Prostate gland (tissue), 2 donors: ENCODE measurements at regions not wholly inside any gene's neighbourhood (a gene's known extent, or its start where the extent isn't known, plus 50 kb on each side); places are given as distances from the start of the nearest gene placed in this dataset.

Experiments used
- DNase-seq: peaks from one replicate; pipeline ENCODE4 v3.0.0-alpha.2; 2019; ENCODE audit warnings: low spot score
- H3K27ac ChIP-seq, 2 donors: fragments of 200-600 bp; sonication (generic); 2 replicates each; pipeline ENCODE4 v1.5.1; 2017 to 2019
- H3K27me3 ChIP-seq: fragments of 200-600 bp; sonication (generic); replicated peaks from 2 replicates; pipeline ENCODE4 v1.5.1; 2019; ENCODE audit not compliant: insufficient read depth
- H3K36me3 ChIP-seq, 2 donors: fragments of 200-600 bp; sonication (generic); 1 replicate in 1 of 2; 2 replicates in 1 of 2; pipeline versions ENCODE4 v1.5.1 to v1.8.1; 2017 to 2019
- H3K4me1 ChIP-seq: fragments of 200-600 bp; sonication (generic); replicated peaks from 2 replicates; pipeline ENCODE4 v1.5.1; 2019
- H3K4me3 ChIP-seq, 2 donors: fragments of 200-600 bp; sonication (generic); 2 replicates each; pipeline ENCODE4 v1.5.1; 2017 to 2019
- H3K9me3 ChIP-seq: fragments of 200-600 bp; sonication (generic); 2 replicates; pipeline ENCODE4 v1.5.1; 2017
- POLR2A ChIP-seq: fragments of 450-650 bp; IDR thresholded peaks from one replicate; pipeline ENCODE4 v1.6.1; 2016; ENCODE audit warnings: antibody characterized with exemption, mild to moderate bottlenecking
- POLR2AphosphoS5 ChIP-seq: sonication (generic); formaldehyde crosslinking; IDR thresholded peaks from one replicate; pipeline ENCODE4 v1.6.1; 2017; ENCODE audit warnings: antibody characterized with exemption
- WGBS: methylation state at CpG from one replicate; pipeline ENCODE4 v1.1.5; 2018; 5-methylcytosine and 5-hydroxymethylcytosine counted together
- intact Hi-C: fragments of 100-400 bp; cut with DNase I; formaldehyde crosslinking; loops from one replicate; pipeline ENCODE4 v1.14.2; 2022
- TF ChIP-seq, protein P1 (sequence below), 4 experiments: fragments of 200-600 bp in 2 of 4; fragments of 450-650 bp in 2 of 4; sonication (generic) in 2 of 4; IDR thresholded peaks; 1 replicate in 3 of 4; 2 replicates in 1 of 4; pipeline ENCODE4 v1.5.1; 2016 to 2019; ENCODE audit warnings: antibody characterized with exemption in 4 of 4, mild to moderate bottlenecking in 2 of 4, moderate library complexity in 2 of 4

DNA sequence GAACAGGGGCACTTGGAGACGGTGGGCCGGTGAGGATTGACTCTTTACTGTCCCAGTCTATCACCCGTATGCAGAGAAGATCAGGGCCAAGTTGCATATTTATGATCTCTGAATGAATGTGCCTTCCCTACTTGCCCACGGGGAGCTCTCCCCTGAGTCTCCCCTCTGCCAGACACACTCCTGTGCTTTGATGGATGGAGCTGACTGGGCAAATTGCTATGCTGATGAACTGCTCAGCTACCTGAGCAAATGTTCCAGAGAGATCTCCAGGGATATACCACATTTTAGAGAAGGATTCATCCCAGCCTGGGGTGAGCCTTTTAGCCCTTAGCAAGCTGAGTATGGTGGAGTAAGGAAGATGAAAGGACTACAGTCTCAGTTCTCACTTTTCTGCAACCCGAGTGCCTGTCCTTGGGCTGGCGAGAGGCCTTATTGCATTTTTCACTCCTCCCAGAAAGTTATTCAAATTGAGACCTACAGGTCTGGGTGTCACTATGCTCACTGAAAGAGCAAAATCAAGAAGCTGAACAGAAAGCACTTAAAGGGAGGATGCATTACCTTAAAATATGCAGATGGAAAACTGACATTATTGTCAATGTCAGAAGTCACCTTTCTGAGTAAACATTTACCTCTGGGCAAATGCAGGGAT, 526.7 kb upstream of the WWC1 start:
- DNase-seq: no peak
- Histone ChIP-seq H3K27me3 (no peaks in the 10 kb centered on the region), H3K4me3 (no peak overlapping the region), H3K27ac (no peak overlapping the region), H3K4me1 (no peaks in the 10 kb centered on the region), H3K36me3 (no peaks in the 10 kb centered on the region), H3K9me3 (no peaks in the 10 kb centered on the region)
- TF ChIP-seq POLR2A: no peak
- TF ChIP-seq, protein P1, sequence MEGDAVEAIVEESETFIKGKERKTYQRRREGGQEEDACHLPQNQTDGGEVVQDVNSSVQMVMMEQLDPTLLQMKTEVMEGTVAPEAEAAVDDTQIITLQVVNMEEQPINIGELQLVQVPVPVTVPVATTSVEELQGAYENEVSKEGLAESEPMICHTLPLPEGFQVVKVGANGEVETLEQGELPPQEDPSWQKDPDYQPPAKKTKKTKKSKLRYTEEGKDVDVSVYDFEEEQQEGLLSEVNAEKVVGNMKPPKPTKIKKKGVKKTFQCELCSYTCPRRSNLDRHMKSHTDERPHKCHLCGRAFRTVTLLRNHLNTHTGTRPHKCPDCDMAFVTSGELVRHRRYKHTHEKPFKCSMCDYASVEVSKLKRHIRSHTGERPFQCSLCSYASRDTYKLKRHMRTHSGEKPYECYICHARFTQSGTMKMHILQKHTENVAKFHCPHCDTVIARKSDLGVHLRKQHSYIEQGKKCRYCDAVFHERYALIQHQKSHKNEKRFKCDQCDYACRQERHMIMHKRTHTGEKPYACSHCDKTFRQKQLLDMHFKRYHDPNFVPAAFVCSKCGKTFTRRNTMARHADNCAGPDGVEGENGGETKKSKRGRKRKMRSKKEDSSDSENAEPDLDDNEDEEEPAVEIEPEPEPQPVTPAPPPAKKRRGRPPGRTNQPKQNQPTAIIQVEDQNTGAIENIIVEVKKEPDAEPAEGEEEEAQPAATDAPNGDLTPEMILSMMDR (IDR thresholded peaks at IDR 0.05): no peak
- no peak for TF ChIP-seq POLR2AphosphoS5
- 70% methylated on average over 6 of the region's 6 CpGs for WGBS
- intact Hi-C loops: no loop called here

DNA sequence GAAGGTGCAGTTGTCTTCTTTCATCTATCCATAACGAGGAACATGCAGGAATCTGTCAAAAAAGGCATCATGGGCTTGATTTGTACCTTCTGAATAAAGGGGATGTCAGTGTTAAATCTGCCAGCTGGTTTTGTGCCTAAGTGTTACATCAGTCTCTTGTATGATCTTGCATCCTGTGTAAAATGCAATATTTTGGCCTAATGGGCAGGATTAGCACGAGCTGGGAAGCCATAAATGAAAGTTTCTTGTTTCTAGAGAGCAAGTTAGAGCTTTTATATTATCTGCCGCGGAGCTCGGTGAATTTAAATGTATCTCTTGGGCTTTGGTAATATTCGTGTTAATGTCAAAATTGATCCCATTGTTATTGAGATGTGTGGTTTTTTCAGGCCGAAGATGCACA, 526.1 kb upstream of the WWC1 start:
- Histone ChIP-seq H3K36me3 (no peaks in the 10 kb centered on the region), H3K27ac (no peak overlapping the region), H3K27me3 (no peaks in the 10 kb centered on the region), H3K9me3 (no peaks in the 10 kb centered on the region), H3K4me1 (no peaks in the 10 kb centered on the region), H3K4me3 (no peak overlapping the region)
- DNase-seq: no peak
- intact Hi-C loops: no loop called here
- WGBS: 81% methylated on average over 7 of the region's 7 CpGs
- TF ChIP-seq, protein P1 (IDR thresholded peaks at IDR 0.05): no peak
- TF ChIP-seq POLR2AphosphoS5: no peak
- TF ChIP-seq POLR2A: no peak

- Histone ChIP-seq H3K36me3 (no peaks in the 10 kb centered on the region), H3K27ac (no peak overlapping the region), H3K27me3 (no peaks in the 10 kb centered on the region), H3K9me3 (no peaks in the 10 kb centered on the region), H3K4me1 (no peaks in the 10 kb centered on the region), H3K4me3 (no peak overlapping the region)
- WGBS: 45% methylated on average over 2 of the region's 2 CpGs
- intact Hi-C loops: no loop called here
- TF ChIP-seq, protein P1 (IDR thresholded peaks at IDR 0.05): no peak
- no peak for TF ChIP-seq POLR2AphosphoS5
- no peak for TF ChIP-seq POLR2A
- no peak for DNase-seq
Measured at GRCh38 chr5:167766957-167767356, 524.5 kb upstream of the WWC1 start.

GRCh38 chr5:167767795-167768194, 523.6 kb upstream of the WWC1 start:
- no peak overlapping the region for H3K27ac ChIP-seq
- intact Hi-C loops: no loop called here
- TF ChIP-seq, protein P1 (IDR thresholded peaks at IDR 0.05): no peak
- TF ChIP-seq POLR2A (no peak), POLR2AphosphoS5 (no peak)
- no peak overlapping the region for H3K4me3 ChIP-seq
- no peaks in the 10 kb centered on the region for H3K36me3 ChIP-seq
- H3K27me3 ChIP-seq: no peaks in the 10 kb centered on the region
- H3K9me3 ChIP-seq: no peaks in the 10 kb centered on the region
- DNase-seq: no peak
- WGBS: 78% methylated on average over 4 of the region's 4 CpGs
- H3K4me1 ChIP-seq: no peaks in the 10 kb centered on the region

DNA sequence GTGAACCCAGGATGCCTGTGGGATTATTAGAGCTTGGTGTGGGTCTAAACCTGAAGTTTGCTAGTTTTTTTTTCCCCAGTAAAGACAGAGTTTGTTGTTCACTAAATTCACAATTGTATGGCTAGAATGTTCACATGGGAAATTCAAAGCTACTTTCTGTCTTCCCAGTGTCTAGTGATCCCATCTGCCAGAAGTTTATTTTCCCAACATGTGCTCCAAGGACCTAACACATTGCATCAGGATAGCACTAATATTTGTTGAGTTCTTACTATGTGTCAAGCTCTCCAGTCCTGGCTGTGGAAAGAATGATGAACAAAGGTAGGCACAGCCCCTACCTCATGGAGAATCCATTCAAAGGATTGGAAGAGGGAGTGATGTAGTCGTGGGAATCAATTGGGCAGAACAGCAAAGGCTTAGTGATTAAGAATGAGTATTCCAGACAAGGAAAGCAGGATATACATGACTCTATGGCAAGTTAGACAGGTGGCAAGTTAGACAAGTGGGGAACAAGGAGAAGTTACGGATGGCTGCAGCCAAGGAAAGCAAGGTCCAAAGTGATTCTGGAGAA, 521.5 kb upstream of the WWC1 start:
- DNase-seq: no peak
- TF ChIP-seq POLR2AphosphoS5 (no peak), POLR2A (no peak)
- TF ChIP-seq, protein P1 (IDR thresholded peaks at IDR 0.05): no peak
- 92% methylated on average over 2 of the region's 2 CpGs for WGBS
- Histone ChIP-seq H3K27me3 (no peaks in the 10 kb centered on the region), H3K9me3 (no peaks in the 10 kb centered on the region), H3K4me3 (no peak overlapping the region), H3K27ac (no peak overlapping the region), H3K36me3 (no peaks in the 10 kb centered on the region), H3K4me1 (no peaks in the 10 kb centered on the region)
- intact Hi-C loops: no loop called here
